HUES6 (cell line): ENCODE measurements at regions not wholly inside any gene's neighbourhood (a gene's known extent, or its start where the extent isn't known, plus 50 kb on each side); places are given as distances from the start of the nearest gene placed in this dataset.

Experiments
- H3K27ac ChIP-seq: 2 replicates; pipeline ENCODE4 v1.7.0; 2013; ENCODE audit warnings: low read depth, mild to moderate bottlenecking, low read length, inconsistent platforms
- H3K27me3 ChIP-seq: 2 replicates; pipeline ENCODE4 v1.6.1; 2013; ENCODE audit warnings: low read length; ENCODE audit not compliant: control insufficient read depth, insufficient read depth
- H3K36me3 ChIP-seq: 2 replicates; pipeline ENCODE4 v1.6.1; 2013; ENCODE audit warnings: low read length; ENCODE audit not compliant: control insufficient read depth, insufficient read depth
- H3K4me1 ChIP-seq: 2 replicates; pipeline ENCODE4 v1.6.1; 2013; ENCODE audit warnings: low read length; ENCODE audit not compliant: control insufficient read depth, insufficient read depth
- H3K4me3 ChIP-seq: 2 replicates; pipeline ENCODE4 v1.5.1; 2013; ENCODE audit warnings: low read depth, low read length
- H3K9ac ChIP-seq: one replicate; pipeline ENCODE4 v1.6.1; 2013; ENCODE audit warnings: mild to moderate bottlenecking, low read length
- H3K9me3 ChIP-seq: 2 replicates; pipeline ENCODE4 v1.6.1; 2013; ENCODE audit warnings: low read depth, low read length; ENCODE audit not compliant: control insufficient read depth, insufficient read depth

- Histone ChIP-seq H3K9me3 (0 out of 2 replicates have a peak, but pooled peaks cover 3% of the 10 kb centered on the region), H3K27ac (no peak overlapping the region), H3K4me3 (no peak overlapping the region), H3K9ac (no peak overlapping the region), H3K27me3 (peaks cover 12% of the 10 kb centered on the region), H3K4me1 (no peaks in the 10 kb centered on the region), H3K36me3 (no peaks in the 10 kb centered on the region)
Observed at GRCh38 chr11:16421826-16422225, 65.5 kb upstream of the SOX6 start.

- no peaks in the 10 kb centered on the region for H3K9me3 ChIP-seq
- peaks cover 15% of the 10 kb centered on the region for H3K27me3 ChIP-seq
- H3K4me1 ChIP-seq: no peaks in the 10 kb centered on the region
- no peak overlapping the region for H3K9ac ChIP-seq
- no peak overlapping the region for H3K27ac ChIP-seq
- H3K36me3 ChIP-seq: no peaks in the 10 kb centered on the region
- no peak overlapping the region for H3K4me3 ChIP-seq
Observed at GRCh38 chr11:16418428-16419097, 62.2 kb upstream of the SOX6 start.

DNA sequence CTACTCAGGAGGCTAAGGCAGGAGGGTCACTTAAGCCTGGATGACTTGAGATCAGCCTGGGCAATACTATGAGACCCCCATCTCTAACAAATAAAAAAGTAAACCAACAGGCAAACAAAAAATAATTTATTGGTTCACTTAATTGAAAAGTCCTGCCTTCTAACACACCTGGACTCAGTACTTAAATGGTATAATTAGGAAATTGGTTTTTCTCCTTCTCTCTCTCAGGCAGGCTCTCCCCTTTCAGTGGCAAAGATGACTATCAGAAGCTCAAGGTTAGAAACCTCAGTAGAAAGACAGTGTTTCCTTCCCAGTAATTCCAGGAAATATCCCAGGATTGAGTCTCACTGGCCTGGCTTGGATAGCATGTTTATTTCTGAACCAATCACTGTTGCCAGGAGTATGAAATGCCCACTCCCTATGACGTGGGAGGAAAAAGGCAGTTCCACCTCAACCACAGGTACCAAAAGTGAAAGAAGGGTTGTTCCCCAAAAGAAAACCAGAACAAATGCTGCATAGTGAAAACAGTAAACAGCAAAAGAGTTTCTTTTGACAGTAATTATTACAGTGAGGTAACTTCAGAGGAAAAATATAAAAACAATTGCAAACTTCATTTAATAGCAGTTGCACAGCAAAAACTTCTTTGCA is 56.3 kb upstream of the SOX6 start:
- H3K27me3 ChIP-seq: peaks cover 53% of the 10 kb centered on the region
- no peaks in the 10 kb centered on the region for H3K9me3 ChIP-seq
- H3K4me3 ChIP-seq: no peak overlapping the region
- no peak overlapping the region for H3K27ac ChIP-seq
- H3K9ac ChIP-seq: no peak overlapping the region
- no peaks in the 10 kb centered on the region for H3K36me3 ChIP-seq
- H3K4me1 ChIP-seq: no peaks in the 10 kb centered on the region

GRCh38 chr11:16410479-16410878 is 54.1 kb upstream of the SOX6 start:
- Histone ChIP-seq H3K36me3 (no peaks in the 10 kb centered on the region), H3K9me3 (no peaks in the 10 kb centered on the region), H3K9ac (no peak overlapping the region), H3K27ac (no peak overlapping the region), H3K4me3 (no peak overlapping the region), H3K4me1 (peaks cover 3% of the 10 kb centered on the region; the same call in 1 of the 2 replicates), H3K27me3 (peaks cover 64% of the 10 kb centered on the region)

DNA sequence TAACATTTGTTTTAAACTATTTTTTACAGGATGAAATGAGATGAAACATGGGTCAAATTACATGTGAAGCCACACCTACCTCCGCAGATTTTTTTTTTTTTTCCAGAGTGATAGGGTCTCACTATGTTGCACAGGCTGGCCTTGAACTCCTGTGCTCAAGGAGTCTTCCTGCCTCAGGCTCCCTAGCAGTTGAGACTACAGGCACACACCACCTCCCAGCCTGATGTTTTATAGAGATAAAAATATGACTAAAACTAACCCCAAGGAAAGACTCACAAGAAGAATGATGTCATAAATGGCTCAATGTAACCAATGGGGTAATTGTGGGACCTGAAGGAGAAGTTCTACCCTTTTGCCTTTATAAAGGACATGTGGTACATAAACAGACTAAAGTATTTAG is 52.3 kb upstream of the SOX6 start:
- peaks cover 16% of the 10 kb centered on the region for H3K4me1 ChIP-seq
- no peak overlapping the region for H3K27ac ChIP-seq
- H3K9me3 ChIP-seq: no peaks in the 10 kb centered on the region
- H3K36me3 ChIP-seq: no peaks in the 10 kb centered on the region
- no peak overlapping the region for H3K9ac ChIP-seq
- no peak overlapping the region for H3K4me3 ChIP-seq
- H3K27me3 ChIP-seq: peaks cover 78% of the 10 kb centered on the region

GRCh38 chr11:16406226-16406625 is 49.9 kb upstream of the SOX6 start:
- Histone ChIP-seq H3K4me1 (peaks cover 29% of the 10 kb centered on the region), H3K9ac (no peak overlapping the region), H3K36me3 (no peaks in the 10 kb centered on the region), H3K4me3 (no peak overlapping the region), H3K9me3 (no peaks in the 10 kb centered on the region), H3K27me3 (peaks cover 96% of the 10 kb centered on the region), H3K27ac (no peak overlapping the region)
